Vagina (tissue), 2 donors: ENCODE measurements at regions not wholly inside any gene's neighbourhood (a gene's known extent, or its start where the extent isn't known, plus 50 kb on each side); places are given as distances from the start of the nearest gene placed in this dataset.

Experiments used
- CTCF ChIP-seq, 3 experiments: fragments of 450-650 bp in 2 of 3; fragments of 200-600 bp in 1 of 3; sonication (generic) in 1 of 3; IDR thresholded peaks; one replicate each; pipeline ENCODE4 v1.5.1; 2017 to 2019; ENCODE audit warnings: antibody characterized with exemption in 3 of 3, mild to moderate bottlenecking in 2 of 3, moderate library complexity in 2 of 3
- POLR2A ChIP-seq, 2 donors: fragments of 450-650 bp; IDR thresholded peaks; one replicate each; pipeline ENCODE4 v1.6.1; 2017; ENCODE audit warnings: antibody characterized with exemption in 2 of 2, mild to moderate bottlenecking in 2 of 2, moderate library complexity in 2 of 2
- POLR2AphosphoS5 ChIP-seq, 2 donors: sonication (generic); formaldehyde crosslinking; IDR thresholded peaks; one replicate each; pipeline ENCODE4 v1.9.0; 2017; ENCODE audit warnings: antibody characterized with exemption in 2 of 2, mild to moderate bottlenecking in 2 of 2, low read depth in 1 of 2; ENCODE audit not compliant: insufficient read depth in 1 of 2

GRCh38 chr7:156043416-156044178 is 231.3 kb upstream of the SHH start:
- TF ChIP-seq POLR2AphosphoS5 (IDR thresholded peaks at IDR 0.05; ENCODE audit: insufficient read depth in 1 of 2, low read depth in 1 of 2) = no peak
- TF ChIP-seq CTCF (IDR thresholded peaks at IDR 0.05) = no peak
- no peak for TF ChIP-seq POLR2A (IDR thresholded peaks at IDR 0.05)
